ENCODE measurements at regions not wholly inside any gene's neighbourhood (a gene's known extent, or its start where the extent isn't known, plus 50 kb on each side); places are given as distances from the start of the nearest gene placed in this dataset.

GRCh38 chr13:29993196-29993595 is 142.8 kb upstream of the UBL3 start:
- DNase-seq, result no peak

GRCh38 chr13:29991343-29991742 is 140.9 kb upstream of the UBL3 start:
- DNase-seq, result no peak

GRCh38 chr13:29987340-29987739 is 136.9 kb upstream of the UBL3 start:
- DNase-seq, result no peak

- no peak for DNase-seq
Measured at GRCh38 chr13:29980339-29980738, 129.9 kb upstream of the UBL3 start.

GRCh38 chr13:29978211-29978610 is 127.8 kb upstream of the UBL3 start:
- DNase-seq, result no peak

GRCh38 chr13:29977476-29978120 is 127.2 kb upstream of the UBL3 start:
- DNase-seq, result no peak

- DNase-seq, result no peak
Measured at GRCh38 chr13:29976535-29976934, 126.1 kb upstream of the UBL3 start.

GRCh38 chr13:29975283-29975682 is 124.9 kb upstream of the UBL3 start:
- DNase-seq, result no peak

GRCh38 chr13:29969286-29969685 is 118.9 kb upstream of the UBL3 start:
- DNase-seq, result no peak

- DNase-seq, result no peak
Measured at GRCh38 chr13:29964181-29964845, 113.9 kb upstream of the UBL3 start.

- no peak for DNase-seq
Measured at GRCh38 chr13:29963089-29963488, 112.7 kb upstream of the UBL3 start.

GRCh38 chr13:29961036-29961670 is 110.7 kb upstream of the UBL3 start:
- DNase-seq, result no peak

GRCh38 chr13:29959603-29960002 is 109.2 kb upstream of the UBL3 start:
- DNase-seq, result no peak

GRCh38 chr13:29959086-29959485 is 108.7 kb upstream of the UBL3 start:
- no peak for DNase-seq

GRCh38 chr13:29958476-29958875 is 108.1 kb upstream of the UBL3 start:
- no peak for DNase-seq

- no peak for DNase-seq
Measured at GRCh38 chr13:29957320-29957719, 106.9 kb upstream of the UBL3 start.

- DNase-seq, result no peak
Measured at GRCh38 chr13:29956853-29957252, 106.4 kb upstream of the UBL3 start.

- DNase-seq, result no peak
Measured at GRCh38 chr13:29955137-29955650, 104.8 kb upstream of the UBL3 start.

GRCh38 chr13:29954082-29955028 is 103.9 kb upstream of the UBL3 start:
- no peak for DNase-seq

- DNase-seq, result no peak
Measured at GRCh38 chr13:29953542-29953941, 103.1 kb upstream of the UBL3 start.

GRCh38 chr13:29952245-29952644 is 101.8 kb upstream of the UBL3 start:
- no peak for DNase-seq

- no peak for DNase-seq
Measured at GRCh38 chr13:29948791-29949190, 98.4 kb upstream of the UBL3 start.

GRCh38 chr13:29948244-29948643 is 97.8 kb upstream of the UBL3 start:
- no peak for DNase-seq
